ENCODE measurements at regions not wholly inside any gene's neighbourhood (a gene's known extent, or its start where the extent isn't known, plus 50 kb on each side); places are given as distances from the start of the nearest gene placed in this dataset.

DNA sequence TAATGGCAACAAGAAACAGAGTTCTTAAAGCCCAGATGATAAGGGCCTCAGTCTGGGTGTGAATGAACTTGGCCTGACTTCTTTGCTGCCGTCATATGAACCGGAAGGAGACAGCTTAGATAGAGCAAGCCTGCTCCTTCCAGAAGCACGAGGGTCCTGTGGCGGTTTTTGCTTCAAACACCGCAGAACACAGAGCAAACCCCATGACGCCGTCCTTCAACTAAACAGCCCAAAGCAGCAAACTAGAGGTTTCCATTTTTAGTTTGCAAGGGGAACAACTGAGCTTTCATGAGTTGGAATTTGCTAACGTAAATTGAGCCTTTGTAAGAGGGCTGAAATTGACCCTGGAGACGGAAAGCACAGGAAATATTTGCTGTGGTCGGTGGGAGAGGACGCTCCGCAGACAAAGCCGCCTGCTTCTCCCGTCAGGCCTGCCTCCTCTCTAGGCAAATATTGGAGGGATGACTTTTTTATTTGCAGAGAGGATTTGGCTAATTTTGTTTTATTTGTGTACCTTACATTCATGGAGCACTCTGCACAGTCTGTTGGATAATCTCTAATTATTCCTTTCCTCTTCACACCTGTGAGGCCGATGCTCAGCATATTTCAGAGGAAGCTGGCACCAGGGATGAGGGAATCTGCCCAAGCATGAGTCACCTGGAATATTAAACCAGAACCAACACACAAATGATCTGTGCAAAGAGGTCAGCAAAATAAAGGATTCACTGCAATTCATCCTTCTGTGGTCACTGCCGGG lies 134.0 kb upstream of the NCK2 start:
- Histone ChIP-seq H3K9ac (no peak overlapping the region), H4K20me1 (ENCODE audit: insufficient read depth) (no peaks in the 10 kb centered on the region), H2AFZ (no peak overlapping the region), H3K4me2 (ENCODE audit: unreplicated experiment) (no peak overlapping the region), H3K4me3 (no peak overlapping the region), H3K27ac (no peak overlapping the region), H3K4me1 (ENCODE audit: insufficient read depth) (no peaks in the 10 kb centered on the region), H3K79me2 (ENCODE audit: insufficient read depth) (no peaks in the 10 kb centered on the region), H3K27me3 (replicated peaks; ENCODE audit: insufficient read depth) (no peaks in the 10 kb centered on the region), H3K9me2 (ENCODE audit: insufficient read depth) (no peaks in the 10 kb centered on the region), H3F3A (ENCODE audit: insufficient read depth) (no peaks in the 10 kb centered on the region), H3K36me3 (ENCODE audit: low read depth) (no peaks in the 10 kb centered on the region), H3K9me3 (ENCODE audit: low read depth) (no peaks in the 10 kb centered on the region)
- no peak for DNase-seq
- in situ Hi-C loops (cut with MboI): no loop called here
- WGBS, 2 experiments (ENCODE audit: low coverage in 1 of 2, low lambda C conversion rate in 2 of 2, missing lambda C conversion rate in 2 of 2): 80 to 83% methylated on average over 16 of the region's 16 CpGs
- no peak for TF ChIP-seq EZH2 (IDR thresholded peaks at IDR 0.05; ENCODE audit: insufficient read depth, poor library complexity, severe bottlenecking)
- TF ChIP-seq EZH2phosphoT487 (IDR thresholded peaks at IDR 0.05; ENCODE audit: insufficient read depth, low read depth): no peak

DNA sequence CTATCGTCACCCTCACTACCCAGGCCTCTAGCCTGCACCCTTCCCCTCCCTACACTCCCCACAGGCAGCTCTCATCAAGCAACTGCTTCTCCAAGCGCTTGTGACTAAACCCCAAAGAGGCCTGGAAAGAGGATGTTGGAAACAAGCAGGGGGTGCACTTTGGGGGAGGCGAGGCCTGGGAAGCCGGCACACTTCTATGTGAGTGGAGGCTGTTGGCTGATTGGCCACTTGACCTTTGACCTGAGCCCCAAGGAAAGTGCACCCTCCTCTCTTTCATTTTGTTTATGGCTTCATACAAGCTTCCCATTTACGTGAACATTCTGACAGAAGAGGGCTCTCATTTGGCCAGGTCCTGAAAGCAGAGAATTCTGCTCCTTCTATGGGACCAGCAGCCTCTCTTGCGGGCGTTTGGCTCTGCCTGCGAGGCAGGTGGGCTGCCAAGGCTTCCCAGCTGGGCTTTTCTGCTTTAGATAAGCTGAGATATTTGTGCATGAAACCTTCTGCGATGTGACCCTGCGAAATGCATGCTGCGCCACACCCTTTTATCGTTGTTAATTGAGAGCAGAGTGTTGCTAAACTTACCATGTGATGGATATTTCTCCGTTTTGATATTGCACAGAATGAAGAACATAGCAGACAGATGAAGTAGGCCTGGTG lies 134.8 kb upstream of the NCK2 start:
- no peak overlapping the region for H3K9ac ChIP-seq
- no peaks in the 10 kb centered on the region for H3K9me3 ChIP-seq (ENCODE audit: low read depth)
- no peaks in the 10 kb centered on the region for H3K4me1 ChIP-seq (ENCODE audit: insufficient read depth)
- H3K4me2 ChIP-seq (ENCODE audit: unreplicated experiment): no peak overlapping the region
- 45 to 49% methylated on average over 13 of the region's 13 CpGs for WGBS, 2 experiments (ENCODE audit: low coverage in 1 of 2, low lambda C conversion rate in 2 of 2, missing lambda C conversion rate in 2 of 2)
- H3K27ac ChIP-seq: no peak overlapping the region
- no peak for DNase-seq
- peaks cover 6% of the 10 kb centered on the region for H3K27me3 ChIP-seq (replicated peaks; ENCODE audit: insufficient read depth)
- no peaks in the 10 kb centered on the region for H3F3A ChIP-seq (ENCODE audit: insufficient read depth)
- H2AFZ ChIP-seq: no peak overlapping the region
- H3K36me3 ChIP-seq (ENCODE audit: low read depth): no peaks in the 10 kb centered on the region
- no peak for TF ChIP-seq EZH2phosphoT487 (IDR thresholded peaks at IDR 0.05; ENCODE audit: insufficient read depth, low read depth)
- TF ChIP-seq EZH2 (IDR thresholded peaks at IDR 0.05; ENCODE audit: insufficient read depth, poor library complexity, severe bottlenecking): no peak
- in situ Hi-C loops (cut with MboI): no loop called here
- H3K4me3 ChIP-seq: no peak overlapping the region
- H3K9me2 ChIP-seq (ENCODE audit: insufficient read depth): no peaks in the 10 kb centered on the region
- no peaks in the 10 kb centered on the region for H3K79me2 ChIP-seq (ENCODE audit: insufficient read depth)
- no peaks in the 10 kb centered on the region for H4K20me1 ChIP-seq (ENCODE audit: insufficient read depth)

DNA sequence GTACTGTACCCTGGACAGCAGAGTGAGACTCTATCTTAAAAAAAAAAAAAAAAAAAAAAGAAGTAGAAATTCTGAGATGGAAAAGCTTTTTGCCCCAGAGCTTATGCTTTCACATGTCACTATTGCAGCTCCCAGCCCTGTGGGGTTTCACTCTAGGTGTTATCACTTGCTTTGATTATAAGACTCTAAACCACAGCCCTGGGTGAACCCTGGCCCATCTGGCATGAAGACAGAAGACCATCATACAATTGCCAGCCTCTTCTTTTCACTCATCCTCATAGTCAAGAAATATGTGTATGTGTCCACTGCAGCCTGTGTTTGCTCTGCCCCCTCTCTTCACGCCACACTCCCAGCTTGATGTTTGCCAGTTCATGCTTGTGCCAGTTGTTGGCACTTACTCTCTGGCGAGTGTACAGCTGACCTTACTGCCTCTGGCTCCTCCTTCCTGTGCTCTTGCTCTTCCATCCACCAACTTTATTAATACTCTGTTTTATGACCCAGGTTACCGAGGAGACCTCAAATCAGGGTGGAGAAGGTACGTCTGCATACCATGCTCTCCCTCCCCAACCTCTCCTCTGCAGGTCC lies 136.7 kb upstream of the NCK2 start:
- Histone ChIP-seq H3K4me2 (ENCODE audit: unreplicated experiment) (no peak overlapping the region), H3K27ac (no peak overlapping the region), H3K9me2 (ENCODE audit: insufficient read depth) (no peaks in the 10 kb centered on the region), H3K27me3 (replicated peaks; ENCODE audit: insufficient read depth) (peaks cover 17% of the 10 kb centered on the region), H4K20me1 (ENCODE audit: insufficient read depth) (no peaks in the 10 kb centered on the region), H2AFZ (no peak overlapping the region), H3K4me3 (no peak overlapping the region), H3K9ac (no peak overlapping the region), H3K4me1 (ENCODE audit: insufficient read depth) (no peaks in the 10 kb centered on the region), H3K79me2 (ENCODE audit: insufficient read depth) (no peaks in the 10 kb centered on the region), H3K9me3 (ENCODE audit: low read depth) (no peaks in the 10 kb centered on the region), H3F3A (ENCODE audit: insufficient read depth) (no peaks in the 10 kb centered on the region), H3K36me3 (ENCODE audit: low read depth) (no peaks in the 10 kb centered on the region)
- WGBS, 2 experiments (ENCODE audit: low coverage in 1 of 2, low lambda C conversion rate in 2 of 2, missing lambda C conversion rate in 2 of 2): 54% methylated on average over 4 of the region's 4 CpGs
- no peak for DNase-seq
- in situ Hi-C loops (cut with MboI): no loop called here
- TF ChIP-seq EZH2phosphoT487 (IDR thresholded peaks at IDR 0.05; ENCODE audit: insufficient read depth, low read depth): no peak
- TF ChIP-seq EZH2 (IDR thresholded peaks at IDR 0.05; ENCODE audit: insufficient read depth, poor library complexity, severe bottlenecking): no peak

DNA sequence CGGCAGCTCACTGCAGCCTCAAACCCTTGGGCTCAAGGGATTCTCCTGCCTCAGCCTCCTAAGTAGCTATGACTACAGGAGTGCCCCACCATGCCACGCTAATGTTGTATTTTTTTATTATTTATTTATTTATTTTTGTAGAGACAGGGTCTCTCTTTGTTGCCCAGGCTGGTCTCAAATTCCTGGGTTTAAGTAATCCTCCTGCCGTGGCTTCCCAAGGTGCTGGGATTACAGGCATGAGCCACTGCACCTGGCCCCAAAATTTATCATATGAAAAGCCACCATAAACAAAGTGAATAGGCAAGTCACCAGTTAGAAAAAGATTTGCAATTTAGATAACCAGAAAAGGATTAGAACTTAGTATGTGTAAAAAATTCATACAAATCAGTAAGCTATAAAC lies 138.6 kb upstream of the NCK2 start:
- no peak overlapping the region for H3K4me2 ChIP-seq (ENCODE audit: unreplicated experiment)
- H3K36me3 ChIP-seq (ENCODE audit: low read depth): no peaks in the 10 kb centered on the region
- H3K4me3 ChIP-seq: no peak overlapping the region
- H4K20me1 ChIP-seq (ENCODE audit: insufficient read depth): no peaks in the 10 kb centered on the region
- peaks cover 24% of the 10 kb centered on the region for H3K27me3 ChIP-seq (replicated peaks; ENCODE audit: insufficient read depth)
- TF ChIP-seq EZH2 (IDR thresholded peaks at IDR 0.05; ENCODE audit: insufficient read depth, poor library complexity, severe bottlenecking) (no peak), EZH2phosphoT487 (IDR thresholded peaks at IDR 0.05; ENCODE audit: insufficient read depth, low read depth) (no peak)
- DNase-seq: no peak
- 48 to 60% methylated on average over 3 of the region's 3 CpGs for WGBS, 2 experiments (ENCODE audit: low coverage in 1 of 2, low lambda C conversion rate in 2 of 2, missing lambda C conversion rate in 2 of 2)
- H3K4me1 ChIP-seq (ENCODE audit: insufficient read depth): no peaks in the 10 kb centered on the region
- H3K9ac ChIP-seq: no peak overlapping the region
- in situ Hi-C loops (cut with MboI): no loop called here
- no peaks in the 10 kb centered on the region for H3K79me2 ChIP-seq (ENCODE audit: insufficient read depth)
- H3K9me2 ChIP-seq (ENCODE audit: insufficient read depth): no peaks in the 10 kb centered on the region
- no peaks in the 10 kb centered on the region for H3F3A ChIP-seq (ENCODE audit: insufficient read depth)
- H3K9me3 ChIP-seq (ENCODE audit: low read depth): no peaks in the 10 kb centered on the region
- H3K27ac ChIP-seq: no peak overlapping the region
- no peak overlapping the region for H2AFZ ChIP-seq
